ENCODE measurements at regions not wholly inside any gene's neighbourhood (a gene's known extent, or its start where the extent isn't known, plus 50 kb on each side); places are given as distances from the start of the nearest gene placed in this dataset.

DNA sequence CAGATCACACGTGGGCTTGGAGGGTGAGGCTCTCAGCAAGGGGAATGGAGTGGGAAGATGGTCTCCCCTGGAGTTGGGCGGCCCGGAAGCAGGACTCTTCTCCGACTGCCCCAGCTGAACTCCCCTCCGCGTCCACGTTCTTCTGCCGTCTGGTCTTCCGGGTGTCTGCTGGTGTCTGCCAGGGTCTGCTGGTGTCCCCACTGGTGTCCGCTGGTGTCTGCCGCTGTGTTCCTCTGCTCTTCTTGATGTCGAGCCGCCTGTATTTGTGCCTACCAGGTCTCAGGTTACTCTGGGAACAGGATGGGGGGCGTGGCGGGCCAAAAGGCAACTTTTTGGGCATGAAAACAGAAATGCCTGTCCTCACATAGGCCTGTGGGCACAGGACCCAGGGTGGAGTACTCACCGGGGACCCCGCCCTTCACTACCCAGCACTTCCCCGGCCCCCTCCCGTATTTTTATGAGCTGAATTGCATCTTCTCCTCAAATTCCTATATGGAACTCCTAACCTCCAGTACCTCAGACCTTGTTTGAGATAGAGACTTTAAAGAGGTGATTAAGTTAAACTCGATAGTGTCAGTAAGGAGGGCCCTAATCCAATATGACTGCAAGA, 675.4 kb downstream of the SEMA5A start:
- DNase-seq = no peak

DNA sequence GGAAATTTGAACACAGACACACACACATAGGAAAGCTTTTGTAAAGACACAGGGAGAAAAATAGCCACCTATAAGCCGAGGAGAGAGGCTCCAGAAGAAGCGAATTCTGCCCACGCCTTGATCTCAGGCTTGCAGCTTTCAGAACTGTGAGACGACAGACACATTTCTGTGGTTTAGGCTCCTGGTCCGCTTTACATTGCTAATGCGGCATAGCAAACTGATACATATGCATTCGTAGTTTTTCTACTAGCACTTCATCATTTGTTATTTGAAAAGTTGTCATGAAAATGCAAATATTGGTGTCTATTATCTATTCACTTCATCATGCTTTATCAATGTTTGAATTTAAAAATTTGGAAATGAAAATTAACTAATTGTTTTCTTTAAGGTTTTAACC, 674.9 kb downstream of the SEMA5A start:
- DNase-seq = no peak

DNA sequence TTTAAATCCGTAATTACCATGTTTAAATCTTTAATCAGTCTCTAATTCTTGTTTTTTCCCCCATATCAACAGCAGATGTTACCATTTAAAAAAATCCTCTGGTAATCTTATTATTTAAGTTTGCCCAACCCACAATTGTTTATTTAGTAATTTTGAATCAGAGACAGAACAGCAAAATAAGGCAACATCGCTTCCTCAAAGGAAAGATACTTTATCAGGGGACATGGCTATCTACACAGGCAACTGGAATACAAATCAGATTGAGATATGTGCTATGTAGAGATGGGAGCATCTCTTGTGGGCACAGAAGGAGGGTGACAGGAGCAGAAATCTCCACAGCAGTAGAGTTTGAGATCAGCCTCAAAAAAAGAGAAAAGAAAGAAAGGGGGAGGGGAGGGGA, 674.4 kb downstream of the SEMA5A start:
- no peak for DNase-seq

DNA sequence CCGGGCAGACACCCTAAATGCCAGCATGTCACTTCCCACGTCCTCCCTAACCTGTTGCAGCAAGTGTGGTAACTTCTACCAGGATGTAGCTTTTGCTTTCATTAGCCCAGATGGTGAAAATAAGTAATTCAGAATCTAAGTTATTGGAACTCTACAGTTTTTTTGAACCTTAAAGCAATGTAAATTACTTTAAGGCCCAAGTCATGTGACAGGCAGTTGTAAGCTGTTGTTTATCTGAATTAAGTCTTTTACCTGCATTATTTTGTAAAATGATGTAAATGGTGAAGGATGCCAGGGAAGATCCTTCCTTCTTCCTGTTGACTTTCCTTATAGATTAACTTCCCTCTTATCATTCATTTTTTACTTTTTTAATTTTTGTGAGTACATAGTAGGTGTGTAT, 670.2 kb downstream of the SEMA5A start:
- no peak for DNase-seq

DNA sequence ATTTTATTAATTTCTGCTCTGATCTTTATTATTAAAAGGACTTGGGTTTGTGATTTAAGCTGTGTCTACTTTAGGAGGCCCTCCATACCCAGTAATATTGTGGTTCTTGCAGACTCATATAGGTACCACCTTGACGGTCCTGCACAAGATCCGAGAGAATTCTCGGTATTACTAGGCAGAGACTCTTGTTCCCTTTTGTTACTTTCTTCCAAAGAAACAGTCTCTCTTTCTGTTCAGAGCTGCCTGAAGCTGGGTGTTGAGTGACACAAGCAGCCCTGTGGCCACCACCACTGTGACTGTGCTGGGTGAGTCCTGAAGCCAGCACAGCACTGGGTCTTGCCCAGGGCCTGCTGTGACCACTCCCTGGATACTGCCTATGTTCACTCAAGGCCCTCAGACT, 666.6 kb downstream of the SEMA5A start:
- DNase-seq = no peak

DNA sequence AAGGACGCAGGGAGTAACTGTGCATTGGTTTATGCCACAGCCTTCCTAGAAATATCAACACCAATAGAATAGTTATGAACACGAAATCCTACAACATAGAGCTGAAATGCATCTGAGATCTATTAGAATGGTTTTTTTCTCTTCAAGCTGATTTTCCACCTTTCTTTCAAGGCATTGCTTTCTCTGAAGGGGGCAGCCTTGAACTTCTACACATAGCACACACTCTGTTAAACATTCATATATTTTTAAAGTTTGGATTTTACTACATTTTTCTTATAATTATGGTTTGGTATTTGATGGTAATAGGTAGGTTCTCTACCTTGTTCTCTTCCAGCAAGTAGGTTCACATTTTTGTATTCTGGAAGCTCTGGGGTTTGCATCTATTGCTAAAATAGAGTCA, 661.8 kb downstream of the SEMA5A start:
- no peak for DNase-seq

DNA sequence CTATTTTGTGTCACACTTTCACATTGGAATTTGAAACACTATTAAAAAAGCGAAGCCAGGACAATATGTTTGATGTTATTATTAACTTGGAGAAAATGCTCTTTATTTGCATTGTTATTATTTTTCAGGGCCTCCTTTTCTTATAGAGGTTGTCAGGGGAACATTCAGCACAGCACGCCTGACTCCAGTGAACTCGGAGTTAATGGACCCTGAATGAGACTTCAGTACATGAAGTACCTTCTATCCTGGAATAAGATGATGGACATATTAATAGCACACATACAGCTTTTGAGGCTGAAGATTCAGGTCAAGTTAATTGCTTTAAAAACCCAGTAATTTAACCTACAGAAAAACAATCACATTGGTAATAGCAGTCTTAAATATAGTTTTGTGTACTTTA, 652.9 kb downstream of the SEMA5A start:
- no peak for DNase-seq

DNA sequence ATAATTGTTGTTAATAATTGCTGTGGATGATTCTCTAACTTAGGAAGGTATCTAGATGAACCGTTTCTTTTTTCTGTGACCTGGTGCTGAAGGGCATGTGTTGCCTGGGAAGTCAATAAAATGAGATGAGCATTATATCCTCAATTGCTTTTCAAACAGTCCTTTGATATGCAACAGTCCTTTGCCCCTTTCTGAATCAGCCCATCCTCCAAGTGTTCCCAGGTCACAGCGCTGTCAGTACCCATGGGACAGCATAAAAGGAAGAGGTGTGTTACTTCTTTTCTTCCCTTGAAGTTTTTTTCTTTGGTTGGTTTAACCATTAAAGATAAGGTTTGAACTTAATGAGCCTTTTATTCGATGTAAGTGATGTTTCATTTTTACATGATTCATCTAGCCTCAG, 651.8 kb downstream of the SEMA5A start:
- DNase-seq = no peak

DNA sequence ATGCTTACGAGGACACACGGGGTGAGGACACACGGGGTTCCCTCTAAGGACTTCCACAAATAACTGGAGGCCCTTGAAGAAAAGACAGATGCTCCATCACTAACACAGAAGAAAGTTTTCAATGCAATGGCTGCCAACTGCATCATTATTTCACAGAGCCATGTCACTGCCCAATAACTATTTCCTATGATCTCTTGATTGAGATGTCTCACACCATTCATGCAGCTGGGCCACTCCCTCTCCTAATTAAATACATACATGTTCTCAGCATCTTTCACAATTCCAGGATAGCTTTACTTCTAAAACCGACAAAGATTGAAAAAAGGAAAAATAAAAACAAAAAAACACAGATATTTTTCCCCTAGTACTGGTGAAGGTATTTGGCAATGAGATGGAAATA, 650.8 kb downstream of the SEMA5A start:
- no peak for DNase-seq

DNA sequence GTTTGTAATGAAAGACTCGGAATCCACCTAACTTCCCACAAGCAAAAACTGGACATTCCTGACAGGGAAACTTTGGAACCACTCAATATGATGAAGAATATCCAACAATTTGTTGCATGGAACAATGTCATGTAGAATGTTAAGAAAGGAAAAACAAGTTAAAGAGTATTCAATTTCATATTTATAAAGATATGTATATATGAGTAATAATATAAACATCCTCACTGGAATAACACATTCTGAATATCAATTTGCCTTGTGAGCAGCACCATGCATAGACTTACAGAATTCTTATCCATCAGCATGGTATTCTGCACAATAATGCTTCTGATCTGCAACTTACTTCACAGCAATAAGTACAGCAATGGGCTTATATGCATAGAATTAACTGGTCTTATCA, 650.3 kb downstream of the SEMA5A start:
- no peak for DNase-seq

DNA sequence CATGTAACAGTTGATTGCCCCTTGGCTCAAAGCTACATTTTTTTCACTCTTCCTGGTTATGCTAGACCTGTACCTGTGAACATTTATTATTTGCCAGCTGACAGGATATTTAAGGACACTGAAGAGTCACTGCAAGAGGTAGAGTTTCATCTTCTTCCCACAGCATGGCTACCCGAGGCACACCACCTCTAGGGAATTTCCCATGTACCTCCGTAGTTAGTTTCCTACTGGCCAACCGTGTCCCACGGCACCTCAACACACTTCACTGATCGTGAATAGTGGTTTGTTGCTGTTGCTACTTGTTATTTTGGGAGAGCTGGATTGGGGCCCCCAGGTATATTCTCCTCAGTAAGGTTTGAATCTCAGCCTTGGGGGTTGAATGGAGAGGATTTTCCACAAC, 648.6 kb downstream of the SEMA5A start:
- DNase-seq = no peak

DNA sequence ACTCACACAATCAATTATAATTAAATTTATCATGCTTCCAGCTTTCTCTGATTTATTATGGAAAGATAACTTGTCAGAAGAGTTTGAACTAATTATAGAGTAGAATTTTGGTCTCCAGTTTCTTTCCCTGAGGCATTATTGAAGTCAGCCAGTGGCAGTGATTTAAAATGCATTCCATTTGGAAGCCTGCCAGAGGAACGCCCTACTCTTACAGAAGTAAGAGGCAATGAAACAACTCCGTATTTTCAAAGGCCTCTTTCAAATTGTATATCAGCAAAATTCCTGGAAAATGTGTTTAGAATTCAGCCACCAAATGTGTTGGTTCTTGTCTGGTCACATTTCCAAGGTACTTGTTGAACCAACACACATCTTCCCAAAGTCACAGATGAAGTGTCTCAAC, 640.9 kb downstream of the SEMA5A start:
- DNase-seq = peak; percentile 82

DNA sequence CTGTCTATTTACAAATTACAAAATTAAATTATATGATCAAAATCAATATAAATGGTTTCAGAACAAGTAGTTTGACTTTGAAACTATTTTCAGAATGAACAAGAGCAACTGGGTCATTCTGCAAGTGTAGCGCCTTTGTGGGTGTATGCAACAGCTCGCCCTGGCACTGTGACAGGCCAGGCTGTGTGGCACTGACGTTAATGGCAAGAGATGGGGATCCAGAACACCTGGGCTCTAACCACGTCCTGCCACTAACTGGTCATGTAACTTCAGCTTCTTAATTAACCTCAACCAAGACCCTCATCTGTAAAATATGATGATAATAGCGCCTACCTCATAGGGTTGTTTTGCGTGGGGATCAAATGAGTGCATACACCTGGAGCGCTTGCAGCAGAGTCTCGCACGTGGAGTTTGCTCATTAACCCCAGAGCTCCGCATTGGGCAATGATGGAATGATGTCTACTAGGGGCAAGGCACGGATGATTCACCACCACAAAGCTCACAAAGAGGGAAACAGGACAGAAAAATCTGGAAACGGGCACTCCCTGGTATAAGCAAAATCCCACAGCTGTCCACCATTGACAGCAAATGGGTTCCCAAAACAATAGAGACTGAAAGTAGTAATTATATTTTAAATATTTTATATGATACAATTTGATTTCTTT, 639.4 kb downstream of the SEMA5A start:
- no peak for DNase-seq

DNA sequence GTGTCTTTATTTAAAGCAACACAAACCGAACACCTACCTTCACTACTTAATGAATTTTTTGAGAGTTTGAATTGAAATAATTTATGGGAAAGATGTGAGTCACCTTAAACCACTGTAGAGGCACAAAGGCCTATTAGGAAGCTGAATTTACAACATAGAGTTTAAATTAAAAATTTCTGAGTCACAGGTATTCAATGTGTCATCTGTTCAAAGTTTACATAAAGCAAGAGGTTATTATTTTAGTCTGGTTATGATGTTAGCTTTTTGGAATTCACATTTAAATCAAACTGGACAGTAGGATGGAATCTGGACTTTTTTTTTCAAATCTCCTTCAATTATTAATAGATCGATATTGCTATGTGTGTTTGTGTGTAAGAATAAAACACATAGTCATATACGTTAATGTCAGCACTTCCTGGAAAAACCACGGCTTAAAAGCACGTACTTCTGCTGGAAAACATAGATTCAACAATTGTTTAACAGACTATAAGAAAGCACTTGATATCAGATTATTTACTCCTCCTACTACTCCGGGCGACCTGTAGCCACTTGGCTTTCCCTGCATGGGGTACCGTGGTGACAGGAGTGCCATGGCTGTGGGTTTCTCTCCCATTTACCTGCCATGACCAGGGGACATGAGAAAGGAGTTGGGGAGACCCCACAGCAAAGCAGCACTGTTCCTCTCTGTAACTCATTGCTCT, 638.6 kb downstream of the SEMA5A start:
- no peak for DNase-seq

DNA sequence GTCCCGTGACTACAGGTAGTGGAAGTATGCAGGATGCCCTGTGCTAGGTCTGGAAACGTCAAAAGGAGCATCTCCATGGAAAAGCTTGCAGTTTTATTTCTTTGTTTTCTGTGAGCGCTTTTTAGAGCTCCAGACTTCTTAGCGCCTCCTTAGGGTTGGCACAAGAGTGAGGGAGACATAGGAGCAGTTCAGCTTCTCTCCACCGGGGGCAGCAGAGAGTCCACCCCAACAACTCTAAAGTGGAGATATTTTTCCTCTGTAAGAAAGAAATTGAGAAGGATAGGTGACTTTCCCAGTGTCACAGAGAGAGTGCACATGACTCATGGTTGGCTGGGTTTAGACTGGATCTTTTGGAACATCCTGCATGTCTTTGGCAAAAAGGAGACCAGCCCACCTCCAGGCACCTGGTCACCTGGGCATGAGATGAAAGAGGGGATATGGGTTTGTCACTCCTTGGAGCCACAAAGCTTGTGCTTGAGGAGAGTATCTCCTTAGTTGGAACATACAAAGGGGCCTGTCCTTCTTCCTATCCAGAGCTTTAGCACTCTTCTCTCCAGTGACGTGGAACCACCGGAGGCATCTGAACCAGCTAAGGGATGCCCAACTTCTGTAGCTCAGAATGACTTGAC, 637.7 kb downstream of the SEMA5A start:
- DNase-seq = no peak

DNA sequence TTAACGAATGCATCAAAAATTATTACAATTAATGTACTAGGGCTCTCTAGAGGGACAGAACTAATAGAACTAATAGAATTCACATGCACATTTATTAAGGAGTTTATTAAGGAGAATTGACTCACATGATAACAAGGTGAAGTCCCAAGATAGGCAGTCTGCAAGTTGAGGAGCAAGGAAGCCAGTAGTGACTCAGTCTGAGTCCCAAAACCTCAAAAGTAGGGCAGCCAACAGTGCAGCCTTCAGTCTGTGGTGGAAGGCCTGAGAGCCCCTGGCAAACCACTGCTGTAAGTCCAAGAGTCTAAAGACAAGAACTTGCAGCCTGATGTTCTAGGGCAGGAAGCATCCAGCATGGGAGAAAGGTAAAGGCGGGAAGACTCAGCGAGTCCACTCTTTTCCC, 633.8 kb downstream of the SEMA5A start:
- no peak for DNase-seq

DNA sequence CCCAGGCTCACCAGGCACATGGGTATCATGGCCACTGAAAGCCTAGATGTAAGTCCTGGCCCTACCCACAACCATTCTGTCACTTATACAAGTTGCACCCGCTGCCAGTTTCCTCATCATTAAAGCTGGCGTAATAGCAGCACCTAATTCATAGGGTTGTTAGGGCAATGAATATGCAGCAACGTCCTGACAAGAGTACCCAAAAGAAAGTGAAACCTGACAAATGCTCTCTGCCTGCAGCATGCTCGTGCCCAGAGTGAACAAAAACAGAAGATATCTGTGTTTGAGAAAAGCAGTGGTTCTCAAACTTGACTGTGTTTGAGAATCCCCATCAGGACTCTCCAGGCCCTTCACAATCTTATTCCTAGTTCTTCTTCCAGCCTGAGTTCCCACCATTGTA, 632.4 kb downstream of the SEMA5A start:
- DNase-seq = no peak

DNA sequence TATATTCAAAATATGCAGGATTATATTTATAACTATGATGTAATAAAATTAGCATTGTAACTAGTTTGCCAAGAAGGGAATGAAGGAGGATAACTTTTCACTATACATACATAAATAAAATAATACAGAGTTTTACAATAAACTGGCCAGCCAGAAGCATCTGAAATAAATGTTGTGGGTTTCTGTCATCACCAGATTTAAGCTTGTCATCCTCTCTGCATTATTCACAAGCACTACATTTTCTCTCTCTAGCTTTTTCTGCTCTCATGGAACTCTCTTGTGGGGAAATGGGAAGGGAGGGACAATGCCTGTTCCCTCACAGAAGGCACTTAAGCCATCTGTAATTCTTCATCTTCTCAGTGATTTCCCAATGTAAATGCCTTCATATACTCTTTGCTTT, 626.8 kb downstream of the SEMA5A start:
- no peak for DNase-seq

DNA sequence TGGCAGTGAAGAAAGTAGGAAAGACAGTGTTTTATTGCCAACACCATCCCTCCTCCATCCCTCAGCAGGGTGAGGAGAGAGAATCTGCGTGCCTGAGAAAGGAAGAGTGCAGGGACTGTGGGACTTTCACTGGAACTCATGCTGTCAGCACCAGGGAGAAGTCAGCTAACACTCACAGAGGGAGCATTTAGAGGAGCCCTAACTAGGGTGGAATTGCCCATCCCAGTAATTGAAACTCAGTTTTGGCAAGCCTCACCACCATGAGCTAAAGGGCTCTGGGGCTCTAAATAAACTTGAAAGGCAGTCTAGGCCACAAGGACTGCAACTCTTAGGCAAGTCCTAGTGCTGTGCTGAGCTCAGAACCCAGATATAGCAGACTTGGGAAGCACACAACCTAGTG, 622.3 kb downstream of the SEMA5A start:
- DNase-seq = no peak

DNA sequence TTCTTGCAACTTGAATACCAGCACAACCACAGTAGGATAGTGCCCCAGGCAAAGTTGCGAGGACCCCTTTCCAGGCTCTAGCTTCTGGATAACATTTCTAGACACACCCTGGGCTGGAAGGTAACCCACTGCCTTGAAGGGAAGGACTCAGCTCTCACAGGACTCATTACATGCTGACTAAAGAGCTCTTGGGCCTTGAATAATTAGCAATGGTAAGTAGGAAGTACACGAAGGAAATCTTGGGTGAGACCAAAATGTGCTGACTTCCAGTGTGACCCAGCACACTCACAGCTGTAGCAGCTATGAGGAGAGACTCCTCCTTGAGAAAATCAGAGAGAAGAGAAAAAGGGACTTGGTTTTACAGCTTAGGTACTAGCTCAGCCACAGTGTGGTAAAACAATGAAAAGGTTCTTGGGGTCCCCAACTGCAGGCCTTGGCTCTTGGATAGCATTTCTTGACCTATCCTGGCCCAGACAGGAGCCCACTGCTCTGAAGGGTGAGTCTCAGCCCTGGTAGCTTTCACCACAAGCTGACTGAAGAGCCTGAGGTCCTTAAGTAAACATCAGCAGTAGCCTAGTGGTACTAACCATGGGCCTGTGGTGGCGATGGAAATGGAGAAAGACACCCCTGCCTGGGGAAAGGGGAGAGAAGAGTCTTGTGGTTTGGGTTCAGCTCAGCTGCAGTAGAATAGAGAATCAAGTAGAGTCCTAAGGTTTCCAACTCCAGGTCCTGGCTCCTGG, 621.7 kb downstream of the SEMA5A start:
- no peak for DNase-seq

DNA sequence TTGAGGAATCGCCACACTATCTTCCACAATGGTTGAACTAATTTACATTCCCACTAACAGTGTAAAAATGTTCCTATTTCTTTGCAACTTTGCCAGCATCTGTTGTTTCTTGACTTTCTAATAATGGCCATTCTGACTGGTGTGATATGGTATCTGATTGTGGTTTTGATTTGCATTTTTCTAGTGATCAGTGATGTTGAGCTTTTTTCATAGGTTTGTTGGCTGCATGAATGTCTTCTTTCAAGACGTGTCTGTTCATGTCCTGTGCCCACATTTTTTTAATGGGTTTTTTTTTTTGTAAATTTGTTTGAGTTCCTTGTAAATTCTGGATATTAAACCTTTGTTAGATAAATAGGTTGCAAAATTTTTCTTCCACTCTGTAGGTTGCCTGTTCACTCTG, 615.9 kb downstream of the SEMA5A start:
- no peak for DNase-seq

DNA sequence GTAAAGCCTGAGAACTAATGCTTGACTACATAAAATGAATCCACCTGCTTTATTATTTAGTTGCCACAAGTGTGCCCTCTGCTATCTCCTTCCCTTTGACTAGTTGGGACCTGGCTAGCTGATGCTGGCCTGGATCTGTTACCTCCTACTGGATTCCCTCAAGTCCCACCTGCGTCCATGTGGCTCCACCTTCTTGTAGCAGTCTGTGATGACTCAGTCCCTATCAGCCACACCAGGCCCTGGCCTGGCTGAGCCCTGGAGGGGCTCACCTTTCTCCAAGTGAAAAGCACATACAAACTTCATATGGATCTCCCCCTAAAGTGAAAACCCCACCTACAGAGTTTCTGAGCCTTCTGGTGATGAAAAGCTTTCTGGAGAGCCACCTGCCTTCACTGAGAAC, 611.4 kb downstream of the SEMA5A start:
- DNase-seq = no peak

DNA sequence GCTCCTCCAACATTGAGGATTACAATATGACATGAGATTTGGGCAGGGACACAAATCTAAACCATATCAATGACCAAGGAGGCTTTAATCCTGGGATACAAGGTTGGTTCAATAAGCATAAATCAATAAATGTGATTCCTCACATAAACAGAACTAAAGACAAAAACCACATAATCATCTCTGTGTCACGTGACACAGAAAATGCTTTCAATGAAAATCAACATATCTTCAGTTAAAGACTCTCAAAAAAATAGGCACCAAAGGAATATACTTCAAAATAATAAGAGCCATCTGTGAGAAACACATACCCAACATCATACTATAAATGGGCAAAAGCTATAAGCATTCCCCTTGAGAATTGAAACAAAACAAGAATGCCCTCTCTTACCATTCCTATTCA, 604.9 kb downstream of the SEMA5A start:
- DNase-seq = no peak

DNA sequence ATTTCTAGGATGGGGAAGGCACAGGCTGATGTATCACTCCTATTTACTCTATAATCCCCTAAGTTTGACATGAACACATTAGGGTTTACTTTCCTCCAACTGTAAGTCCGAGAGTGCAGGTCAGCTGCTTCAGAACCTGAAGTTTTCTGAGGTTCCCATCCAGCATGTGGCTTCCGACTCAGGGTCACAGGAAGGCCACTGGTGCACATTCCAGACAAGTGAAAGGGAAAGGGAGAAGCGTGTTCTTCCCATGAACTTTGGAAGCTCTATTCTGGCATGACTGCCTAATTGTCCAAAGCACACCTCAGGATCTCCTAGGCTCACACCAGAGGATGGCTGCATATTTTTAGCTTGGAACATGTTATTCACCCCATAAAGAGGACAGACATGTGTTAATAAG, 602.6 kb downstream of the SEMA5A start:
- no peak for DNase-seq

Data from COR-L47 (cell line).